ENCODE measurements at regions not wholly inside any gene's neighbourhood (a gene's known extent, or its start where the extent isn't known, plus 50 kb on each side); places are given as distances from the start of the nearest gene placed in this dataset.

DNA sequence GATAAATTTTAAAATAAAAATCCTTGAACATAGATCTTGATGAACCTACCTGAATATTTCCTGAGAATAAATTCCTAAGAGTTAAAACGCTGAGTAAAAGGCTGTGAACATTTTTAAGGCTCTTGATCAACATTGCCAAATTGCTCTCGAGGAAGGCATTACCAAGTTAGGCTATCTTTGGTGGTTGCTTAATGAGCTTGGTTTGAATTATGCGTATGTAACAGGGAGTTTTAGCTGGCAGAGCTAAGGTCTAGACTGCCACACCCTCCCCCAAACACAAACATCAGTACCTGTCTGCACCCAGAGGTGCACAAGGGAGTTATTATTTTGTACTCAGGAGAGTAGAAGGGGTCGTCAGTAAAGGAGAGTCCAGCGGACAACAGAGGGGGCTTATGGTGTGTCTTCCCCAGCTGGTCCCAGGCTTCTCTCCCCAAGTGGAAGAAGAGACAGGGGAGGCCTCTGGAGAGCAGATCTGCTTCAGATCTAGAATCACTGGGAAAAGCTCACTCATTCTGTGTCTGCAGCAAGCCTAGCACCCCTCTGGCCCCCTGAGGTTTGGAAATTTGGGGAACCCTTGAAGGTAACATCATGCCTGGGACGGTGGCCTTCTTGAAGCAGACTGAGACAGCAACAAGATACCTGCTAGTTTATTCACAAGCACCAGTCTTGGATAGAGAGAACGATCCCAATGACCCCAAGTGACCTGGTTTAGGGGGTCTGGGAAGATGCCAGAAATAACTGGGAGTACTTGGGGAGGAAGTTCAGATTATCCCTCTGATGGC lies 197.2 kb upstream of the ID2 start:
- Mint-ChIP-seq H3K36me3 (ENCODE audit: unreplicated experiment) (no peaks in the 10 kb centered on the region), H3K27me3 (ENCODE audit: unreplicated experiment) (peaks cover 2% of the 10 kb centered on the region), H3K9me3 (ENCODE audit: unreplicated experiment) (no peaks in the 10 kb centered on the region), H3K27ac (ENCODE audit: unreplicated experiment) (no peak overlapping the region), H3K4me1 (ENCODE audit: low read depth, unreplicated experiment) (peaks cover 5% of the 10 kb centered on the region), H3K4me3 (ENCODE audit: unreplicated experiment) (no peak overlapping the region)
- DNase-seq, result no peak
- TF ChIP-seq, protein P1, sequence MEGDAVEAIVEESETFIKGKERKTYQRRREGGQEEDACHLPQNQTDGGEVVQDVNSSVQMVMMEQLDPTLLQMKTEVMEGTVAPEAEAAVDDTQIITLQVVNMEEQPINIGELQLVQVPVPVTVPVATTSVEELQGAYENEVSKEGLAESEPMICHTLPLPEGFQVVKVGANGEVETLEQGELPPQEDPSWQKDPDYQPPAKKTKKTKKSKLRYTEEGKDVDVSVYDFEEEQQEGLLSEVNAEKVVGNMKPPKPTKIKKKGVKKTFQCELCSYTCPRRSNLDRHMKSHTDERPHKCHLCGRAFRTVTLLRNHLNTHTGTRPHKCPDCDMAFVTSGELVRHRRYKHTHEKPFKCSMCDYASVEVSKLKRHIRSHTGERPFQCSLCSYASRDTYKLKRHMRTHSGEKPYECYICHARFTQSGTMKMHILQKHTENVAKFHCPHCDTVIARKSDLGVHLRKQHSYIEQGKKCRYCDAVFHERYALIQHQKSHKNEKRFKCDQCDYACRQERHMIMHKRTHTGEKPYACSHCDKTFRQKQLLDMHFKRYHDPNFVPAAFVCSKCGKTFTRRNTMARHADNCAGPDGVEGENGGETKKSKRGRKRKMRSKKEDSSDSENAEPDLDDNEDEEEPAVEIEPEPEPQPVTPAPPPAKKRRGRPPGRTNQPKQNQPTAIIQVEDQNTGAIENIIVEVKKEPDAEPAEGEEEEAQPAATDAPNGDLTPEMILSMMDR (IDR thresholded peaks at IDR 0.05; ENCODE audit: partially characterized antibody, unreplicated experiment), result no peak

DNA sequence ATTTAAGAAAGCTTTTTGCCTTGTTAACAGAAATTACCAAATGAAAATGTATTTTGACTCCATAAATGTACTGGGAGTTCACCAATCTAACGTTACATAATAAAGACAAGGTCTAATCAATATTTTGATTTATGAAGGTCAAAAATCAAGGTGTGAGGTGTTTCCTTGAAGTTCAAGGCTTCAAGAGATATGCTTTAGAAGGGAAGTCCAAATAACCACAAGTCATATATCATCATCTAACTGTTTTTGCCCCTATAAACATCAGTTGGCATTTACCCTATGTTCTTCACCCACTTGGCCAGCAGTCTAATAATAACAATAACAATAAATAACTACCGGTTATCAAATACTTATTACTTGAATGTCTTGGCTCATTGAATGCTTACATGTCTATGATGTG lies 196.1 kb upstream of the ID2 start:
- Mint-ChIP-seq H3K4me1 (ENCODE audit: low read depth, unreplicated experiment) (peaks cover 5% of the 10 kb centered on the region), H3K9me3 (ENCODE audit: unreplicated experiment) (no peaks in the 10 kb centered on the region), H3K4me3 (ENCODE audit: unreplicated experiment) (no peak overlapping the region), H3K27ac (ENCODE audit: unreplicated experiment) (no peak overlapping the region), H3K36me3 (ENCODE audit: unreplicated experiment) (no peaks in the 10 kb centered on the region), H3K27me3 (ENCODE audit: unreplicated experiment) (peaks cover 2% of the 10 kb centered on the region)
- DNase-seq, result no peak
- TF ChIP-seq, protein P1 (IDR thresholded peaks at IDR 0.05; ENCODE audit: partially characterized antibody, unreplicated experiment), result no peak

DNA sequence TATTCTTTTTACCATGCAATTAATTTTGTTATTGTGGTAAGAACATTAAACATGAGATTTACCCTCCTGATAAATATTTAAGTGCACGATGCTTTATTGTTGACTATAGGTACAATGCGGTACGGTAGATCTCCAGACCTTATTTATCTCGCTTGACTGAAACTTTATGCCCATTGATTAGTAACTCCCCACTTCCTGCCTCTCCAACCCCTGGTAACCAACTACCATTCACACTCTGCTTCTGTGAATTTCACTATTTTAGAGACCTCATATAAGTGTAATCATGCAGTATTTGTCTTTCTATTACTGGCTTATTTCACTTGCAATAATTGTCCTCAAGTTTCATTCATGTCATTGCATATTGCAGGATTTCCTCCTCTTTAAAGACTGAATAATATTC lies 195.7 kb upstream of the ID2 start:
- no peaks in the 10 kb centered on the region for H3K9me3 Mint-ChIP-seq (ENCODE audit: unreplicated experiment)
- H3K36me3 Mint-ChIP-seq (ENCODE audit: unreplicated experiment), result no peaks in the 10 kb centered on the region
- DNase-seq, result no peak
- H3K4me3 Mint-ChIP-seq (ENCODE audit: unreplicated experiment), result no peak overlapping the region
- TF ChIP-seq, protein P1 (IDR thresholded peaks at IDR 0.05; ENCODE audit: partially characterized antibody, unreplicated experiment), result no peak
- H3K27me3 Mint-ChIP-seq (ENCODE audit: unreplicated experiment), result peaks cover 2% of the 10 kb centered on the region
- H3K27ac Mint-ChIP-seq (ENCODE audit: unreplicated experiment), result no peak overlapping the region
- H3K4me1 Mint-ChIP-seq (ENCODE audit: low read depth, unreplicated experiment), result peaks cover 5% of the 10 kb centered on the region

DNA sequence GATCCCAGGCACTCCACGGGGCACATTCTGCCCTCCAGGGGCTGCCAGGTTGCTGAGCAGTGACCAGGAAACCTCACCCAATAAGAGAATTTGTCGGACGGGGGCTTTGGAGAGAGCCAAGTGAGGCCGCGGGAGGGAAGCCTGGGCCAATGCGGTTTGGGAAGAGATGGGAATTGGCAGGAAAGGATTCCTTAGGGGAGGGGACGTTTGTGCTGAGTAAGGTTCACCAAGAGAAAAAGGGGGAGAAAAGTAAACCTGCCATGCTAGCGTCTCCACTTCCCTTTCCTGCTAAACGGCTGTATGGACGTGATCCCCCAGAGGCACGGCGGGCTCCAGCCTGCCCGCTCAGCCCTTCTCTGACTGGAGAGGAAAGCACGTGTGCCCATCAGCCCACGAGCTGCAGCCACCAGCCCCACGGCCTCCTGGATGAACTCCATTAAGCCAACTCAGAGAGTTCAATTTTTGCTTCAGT lies 194.4 kb upstream of the ID2 start:
- Mint-ChIP-seq H3K4me3 (ENCODE audit: unreplicated experiment) (no peak overlapping the region), H3K36me3 (ENCODE audit: unreplicated experiment) (no peaks in the 10 kb centered on the region), H3K27ac (ENCODE audit: unreplicated experiment) (no peak overlapping the region), H3K9me3 (ENCODE audit: unreplicated experiment) (peaks cover 2% of the 10 kb centered on the region), H3K4me1 (ENCODE audit: low read depth, unreplicated experiment) (peaks cover 5% of the 10 kb centered on the region), H3K27me3 (ENCODE audit: unreplicated experiment) (peaks cover 2% of the 10 kb centered on the region)
- TF ChIP-seq, protein P1 (IDR thresholded peaks at IDR 0.05; ENCODE audit: partially characterized antibody, unreplicated experiment), result no peak
- DNase-seq, result no peak

DNA sequence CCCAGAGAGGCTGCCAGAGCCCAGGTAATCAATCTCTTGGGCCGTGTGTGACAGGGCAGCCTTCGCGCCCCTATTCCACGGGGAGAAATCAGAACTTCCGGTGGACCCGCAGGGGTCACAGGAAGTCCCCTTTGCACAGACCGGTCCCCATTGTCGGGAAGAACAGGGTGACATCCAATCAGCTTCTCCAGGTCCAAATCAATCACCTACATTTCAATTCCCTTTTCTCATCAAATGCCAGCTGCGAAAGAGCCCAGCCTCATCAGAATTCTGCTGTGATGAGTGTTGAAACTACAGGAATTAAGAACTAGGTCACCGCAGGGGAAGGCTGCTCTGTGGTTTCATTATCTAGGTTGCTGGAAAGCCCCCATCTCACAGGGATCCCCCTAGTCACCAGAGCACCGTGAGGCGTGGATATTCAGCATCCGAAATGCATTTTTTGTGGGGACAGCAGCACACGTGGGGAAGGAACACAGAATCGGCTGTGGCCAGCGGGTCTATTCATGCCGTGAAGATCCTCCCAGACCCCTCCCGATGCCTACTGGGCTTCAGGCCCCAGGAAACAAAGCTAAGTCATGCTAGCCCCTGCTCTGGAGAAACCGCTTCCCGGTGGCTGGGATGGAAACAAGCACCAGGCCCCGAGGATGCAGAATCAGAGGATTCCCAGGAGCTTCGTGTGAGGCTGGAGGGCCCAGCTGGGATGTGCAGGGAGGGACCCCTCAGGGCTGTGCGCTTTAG lies 193.7 kb upstream of the ID2 start:
- peaks cover 2% of the 10 kb centered on the region for H3K27me3 Mint-ChIP-seq (ENCODE audit: unreplicated experiment)
- TF ChIP-seq, protein P1 (IDR thresholded peaks at IDR 0.05; ENCODE audit: partially characterized antibody, unreplicated experiment), result no peak
- H3K36me3 Mint-ChIP-seq (ENCODE audit: unreplicated experiment), result no peaks in the 10 kb centered on the region
- peaks cover 2% of the 10 kb centered on the region for H3K9me3 Mint-ChIP-seq (ENCODE audit: unreplicated experiment)
- H3K4me1 Mint-ChIP-seq (ENCODE audit: low read depth, unreplicated experiment), result peaks cover 5% of the 10 kb centered on the region
- H3K4me3 Mint-ChIP-seq (ENCODE audit: unreplicated experiment), result no peak overlapping the region
- no peak overlapping the region for H3K27ac Mint-ChIP-seq (ENCODE audit: unreplicated experiment)
- DNase-seq, result no peak
